Hepatocyte (in vitro differentiated cells): ENCODE measurements at regions not wholly inside any gene's neighbourhood (a gene's known extent, or its start where the extent isn't known, plus 50 kb on each side); places are given as distances from the start of the nearest gene placed in this dataset.

Experiments used
- DNase-seq: peaks from one replicate; pipeline ENCODE4 v3.0.0-alpha.2; 2016; ENCODE audit warnings: low spot score
- H2AFZ ChIP-seq: fragments of 200-600 bp; sonication (generic); 2 replicates; pipeline ENCODE4 v1.6.0; 2016; ENCODE audit warnings: antibody characterized with exemption, mild to moderate bottlenecking
- H3K27ac ChIP-seq: fragments of 200-600 bp; sonication (generic); 2 replicates; pipeline ENCODE4 v1.5.1; 2016; ENCODE audit warnings: mild to moderate bottlenecking
- H3K27me3 ChIP-seq: fragments of 200-600 bp; sonication (generic); 2 replicates; pipeline ENCODE4 v1.6.1; 2016
- H3K36me3 ChIP-seq: fragments of 200-600 bp; sonication (generic); replicated peaks from 2 replicates; pipeline ENCODE4 v1.5.1; 2016; ENCODE audit warnings: low read depth; ENCODE audit not compliant: insufficient read depth
- H3K4me1 ChIP-seq: fragments of 200-600 bp; sonication (generic); 2 replicates; pipeline ENCODE4 v1.5.1; 2016; ENCODE audit warnings: mild to moderate bottlenecking, moderate library complexity; ENCODE audit not compliant: insufficient read depth
- H3K4me2 ChIP-seq: fragments of 200-600 bp; sonication (generic); 2 replicates; pipeline ENCODE4 v1.6.0; 2016
- H3K4me3 ChIP-seq: fragments of 200-600 bp; sonication (generic); 2 replicates; pipeline ENCODE4 v1.5.1; 2016; ENCODE audit warnings: mild to moderate bottlenecking
- H3K79me2 ChIP-seq: fragments of 200-600 bp; sonication (generic); 2 replicates; pipeline ENCODE4 v1.6.0; 2017; ENCODE audit warnings: mild to moderate bottlenecking
- H3K9me2 ChIP-seq: fragments of 200-600 bp; sonication (generic); replicated peaks from 2 replicates; pipeline ENCODE4 v1.6.0; 2017; ENCODE audit warnings: mild to moderate bottlenecking; ENCODE audit not compliant: insufficient read depth
- H3K9me3 ChIP-seq: fragments of 200-600 bp; sonication (generic); 2 replicates; pipeline ENCODE4 v1.5.1; 2016; ENCODE audit warnings: low read depth, mild to moderate bottlenecking
- H4K20me1 ChIP-seq: fragments of 200-600 bp; sonication (generic); 2 replicates; pipeline ENCODE4 v1.6.0; 2016; ENCODE audit warnings: mild to moderate bottlenecking; ENCODE audit not compliant: insufficient read depth, poor library complexity, severe bottlenecking
- CTCF ChIP-seq: fragments of 200-600 bp; sonication (generic); IDR thresholded peaks from 2 replicates; pipeline ENCODE4 v1.5.1; 2016; ENCODE audit warnings: antibody characterized with exemption, mild to moderate bottlenecking; ENCODE audit not compliant: poor library complexity
- EZH2 ChIP-seq: fragments of 200-600 bp; sonication (generic); IDR thresholded peaks from 2 replicates; pipeline ENCODE4 v1.6.1; 2016; ENCODE audit warnings: antibody characterized with exemption, mild to moderate bottlenecking, borderline replicate concordance
- EZH2phosphoT487 ChIP-seq: fragments of 200-600 bp; sonication (generic); IDR thresholded peaks from one replicate; pipeline ENCODE4 v1.6.1; 2018; ENCODE audit warnings: antibody characterized with exemption, mild to moderate bottlenecking, low read depth, moderate library complexity; ENCODE audit not compliant: unreplicated experiment, severe bottlenecking
- WGBS: methylation state at CpG from one replicate; pipeline ENCODE4 v1.1.6; 2016; ENCODE audit warnings: low lambda C conversion rate; ENCODE audit errors: missing lambda C conversion rate; 5-methylcytosine and 5-hydroxymethylcytosine counted together

- H3K36me3 ChIP-seq = no peaks in the 10 kb centered on the region
- TF ChIP-seq CTCF = no peak
- no peak for TF ChIP-seq EZH2phosphoT487
- TF ChIP-seq EZH2 = no peak
Observed at GRCh38 chr5:61767231-61768080, 435.4 kb downstream of the ZSWIM6 start.

GRCh38 chr5:61768692-61769281 is 436.7 kb downstream of the ZSWIM6 start:
- Histone ChIP-seq H2AFZ (no peak overlapping the region), H3K79me2 (no peaks in the 10 kb centered on the region), H3K4me3 (no peak overlapping the region), H3K4me1 (no peaks in the 10 kb centered on the region), H3K9me2 (no peaks in the 10 kb centered on the region), H3K27me3 (peaks cover 13% of the 10 kb centered on the region), H3K9me3 (no peaks in the 10 kb centered on the region), H3K4me2 (no peak overlapping the region), H3K27ac (no peak overlapping the region), H3K36me3 (no peaks in the 10 kb centered on the region), H4K20me1 (no peaks in the 10 kb centered on the region)
- TF ChIP-seq EZH2phosphoT487 (no peak), EZH2 (no peak), CTCF (peak; percentile 59)
- 76% methylated on average over 5 of the region's 5 CpGs for WGBS
- peak; percentile 69 for DNase-seq

More at GRCh38 chr5:61767231-61768080, 435.4 kb downstream of the ZSWIM6 start:
- Histone ChIP-seq H3K27ac (no peak overlapping the region), H3K4me1 (no peaks in the 10 kb centered on the region), H3K9me2 (no peaks in the 10 kb centered on the region), H4K20me1 (no peaks in the 10 kb centered on the region), H3K27me3 (peaks cover 13% of the 10 kb centered on the region), H3K4me2 (no peak overlapping the region), H2AFZ (no peak overlapping the region), H3K79me2 (no peaks in the 10 kb centered on the region), H3K9me3 (no peaks in the 10 kb centered on the region), H3K4me3 (no peak overlapping the region)
- WGBS = 81% methylated on average over 7 of the region's 7 CpGs
- no peak for DNase-seq

DNA sequence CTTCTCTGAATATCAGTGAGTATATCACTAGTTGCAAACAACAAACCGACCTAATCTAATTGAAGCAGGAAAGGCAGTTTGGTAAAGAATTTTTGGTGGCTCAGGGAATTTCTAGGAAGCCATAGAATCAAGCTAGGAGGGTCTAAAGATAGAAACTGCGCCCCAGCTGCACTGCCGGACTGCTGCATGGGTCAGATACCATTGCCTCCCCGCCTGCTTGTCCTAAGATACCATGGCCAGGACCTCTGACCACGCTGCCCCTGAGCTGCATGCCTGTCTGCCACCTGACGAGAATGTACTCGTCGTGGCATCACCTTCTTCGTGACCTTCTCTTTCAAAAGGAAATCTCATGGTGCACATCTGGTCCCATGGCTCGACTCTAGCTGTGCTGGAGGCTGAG is 439.0 kb downstream of the ZSWIM6 start:
- Histone ChIP-seq H3K4me3 (no peak overlapping the region), H3K4me1 (no peaks in the 10 kb centered on the region), H4K20me1 (no peaks in the 10 kb centered on the region), H3K9me2 (no peaks in the 10 kb centered on the region), H3K9me3 (no peaks in the 10 kb centered on the region), H2AFZ (no peak overlapping the region), H3K79me2 (no peaks in the 10 kb centered on the region), H3K36me3 (no peaks in the 10 kb centered on the region), H3K27ac (no peak overlapping the region), H3K4me2 (no peak overlapping the region), H3K27me3 (peaks cover 13% of the 10 kb centered on the region)
- WGBS = 85% methylated on average over 10 of the region's 10 CpGs
- no peak for DNase-seq
- TF ChIP-seq EZH2 (no peak), EZH2phosphoT487 (no peak), CTCF (no peak)
